OCI-LY1 (cell line): ENCODE measurements at regions not wholly inside any gene's neighbourhood (a gene's known extent, or its start where the extent isn't known, plus 50 kb on each side); places are given as distances from the start of the nearest gene placed in this dataset.

Experiments
- H2AFZ ChIP-seq: fragments of 200-600 bp; sonication (generic), shearing (Covaris generic); 2 replicates; pipeline ENCODE4 v1.6.0; 2014; ENCODE audit warnings: antibody characterized with exemption, mild to moderate bottlenecking, low read length
- H3F3A ChIP-seq: fragments of 200-600 bp; sonication (generic), shearing (Covaris generic); 2 replicates; pipeline ENCODE4 v1.6.0; 2014; ENCODE audit warnings: mild to moderate bottlenecking, antibody characterized with exemption, low read length, moderate library complexity; ENCODE audit not compliant: insufficient read depth
- H3K27ac ChIP-seq: fragments of 200-600 bp; sonication (generic); 2 replicates; pipeline ENCODE4 v1.5.1; 2014; ENCODE audit warnings: low read length, mixed run types, mild to moderate bottlenecking, low read depth; ENCODE audit not compliant: poor library complexity, severe bottlenecking
- H3K27me3 ChIP-seq: fragments of 200-600 bp; sonication (generic); 2 replicates; pipeline ENCODE4 v1.6.0; 2014; ENCODE audit warnings: antibody characterized with exemption, mild to moderate bottlenecking, low read length, moderate library complexity; ENCODE audit not compliant: insufficient read depth
- H3K36me3 ChIP-seq: fragments of 200-600 bp; sonication (generic); 2 replicates; pipeline ENCODE4 v1.6.1; 2014; ENCODE audit warnings: mild to moderate bottlenecking, antibody characterized with exemption, low read length, moderate library complexity, mixed read lengths; ENCODE audit not compliant: insufficient read depth
- H3K4me1 ChIP-seq: fragments of 200-600 bp; sonication (generic); 2 replicates; pipeline ENCODE4 v1.5.1; 2014; ENCODE audit warnings: mild to moderate bottlenecking, low read length, moderate library complexity; ENCODE audit not compliant: insufficient read depth, severe bottlenecking
- H3K4me2 ChIP-seq: fragments of 200-600 bp; sonication (generic), shearing (Covaris generic); 2 replicates; pipeline ENCODE4 v1.6.1; 2014; ENCODE audit warnings: low read length
- H3K4me3 ChIP-seq: fragments of 200-600 bp; sonication (generic); 2 replicates; pipeline ENCODE4 v1.5.1; 2014; ENCODE audit warnings: low read length, low read depth, mild to moderate bottlenecking, mixed read lengths; ENCODE audit not compliant: poor library complexity, severe bottlenecking
- H3K79me2 ChIP-seq: fragments of 200-600 bp; shearing (Covaris generic); 2 replicates; pipeline ENCODE4 v1.6.1; 2016; ENCODE audit warnings: mixed run types, low read length, mixed read lengths; ENCODE audit not compliant: insufficient read depth
- H3K9ac ChIP-seq: fragments of 200-600 bp; sonication (generic), shearing (Covaris generic); 2 replicates; pipeline ENCODE4 v1.6.1; 2014; ENCODE audit warnings: mild to moderate bottlenecking, low read length, mixed read lengths
- H3K9me2 ChIP-seq: fragments of 200-600 bp; sonication (generic), shearing (Covaris generic); 2 replicates; pipeline ENCODE4 v1.6.1; 2014; ENCODE audit warnings: low read depth, mild to moderate bottlenecking, low read length, mixed read lengths
- H3K9me3 ChIP-seq: fragments of 200-600 bp; shearing (Covaris generic); 2 replicates; pipeline ENCODE4 v1.6.1; 2014; ENCODE audit warnings: low read length, mixed read lengths
- H4K20me1 ChIP-seq: fragments of 200-600 bp; sonication (generic), shearing (Covaris generic); 2 replicates; pipeline ENCODE4 v1.6.0; 2016; ENCODE audit warnings: mild to moderate bottlenecking, low read length; ENCODE audit not compliant: insufficient read depth
- CTCF ChIP-seq: fragments of 200-600 bp; sonication (generic), shearing (Covaris generic); IDR thresholded peaks from 2 replicates; pipeline ENCODE4 v1.5.1; 2017; ENCODE audit warnings: mild to moderate bottlenecking, antibody characterized with exemption, low read length, moderate library complexity, mixed read lengths
- EZH2 ChIP-seq: fragments of 200-600 bp; sonication (generic), shearing (Covaris generic); IDR thresholded peaks from 2 replicates; pipeline ENCODE4 v1.8.0; 2017; ENCODE audit warnings: borderline replicate concordance, mixed run types, mild to moderate bottlenecking, antibody characterized with exemption, low read length, moderate library complexity, mixed read lengths

DNA sequence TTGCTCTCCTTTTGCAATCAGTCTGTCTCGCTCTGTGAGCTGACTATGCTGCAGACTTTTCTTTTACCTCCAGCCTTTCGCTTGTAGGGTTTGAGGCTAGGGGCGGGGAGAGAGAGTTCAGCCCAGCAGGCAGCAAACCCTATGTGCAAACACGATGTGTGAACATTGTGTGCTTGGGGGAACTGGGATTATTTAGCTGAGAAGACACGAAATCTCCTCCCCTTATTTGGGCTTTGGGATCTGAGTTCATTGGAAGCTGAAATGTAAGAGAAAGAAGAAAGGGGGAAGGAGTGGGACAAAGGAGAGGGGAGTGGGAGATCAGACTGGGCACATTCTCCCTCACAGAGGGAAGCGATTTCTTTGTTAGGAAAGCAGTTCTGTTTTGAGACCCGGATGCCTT, 189.6 kb upstream of the TNP1 start:
- no peaks in the 10 kb centered on the region for H3K9me2 ChIP-seq
- H4K20me1 ChIP-seq = no peaks in the 10 kb centered on the region
- no peaks in the 10 kb centered on the region for H3F3A ChIP-seq
- H3K27me3 ChIP-seq = no peaks in the 10 kb centered on the region
- H3K9me3 ChIP-seq = no peaks in the 10 kb centered on the region
- no peak overlapping the region for H3K4me3 ChIP-seq
- TF ChIP-seq CTCF (no peak), EZH2 (no peak)
- no peak overlapping the region for H3K27ac ChIP-seq
- H3K4me2 ChIP-seq = no peak overlapping the region
- H2AFZ ChIP-seq = no peak overlapping the region
- H3K36me3 ChIP-seq = no peaks in the 10 kb centered on the region
- no peaks in the 10 kb centered on the region for H3K4me1 ChIP-seq
- H3K9ac ChIP-seq = no peak overlapping the region
- no peaks in the 10 kb centered on the region for H3K79me2 ChIP-seq

DNA sequence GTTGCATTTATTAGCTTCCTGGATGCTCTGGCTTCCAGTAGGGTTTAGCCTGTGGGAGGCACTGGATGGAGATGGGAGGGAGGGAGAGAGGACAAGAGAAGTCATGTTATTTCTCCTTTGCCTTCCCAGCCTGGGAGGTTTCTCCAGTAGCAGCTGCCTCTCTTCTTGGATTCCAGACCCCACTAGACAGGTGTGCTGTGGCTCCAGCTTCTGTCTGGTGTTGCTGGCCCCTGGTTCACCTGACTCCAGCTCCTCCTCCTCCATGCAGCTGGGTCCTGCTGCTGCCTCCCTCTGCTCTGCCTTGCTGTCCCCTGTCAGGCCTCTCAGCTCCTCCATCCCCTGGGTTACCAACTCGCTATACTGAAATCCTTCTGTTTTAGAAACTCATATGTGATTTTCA, 188.9 kb upstream of the TNP1 start:
- no peaks in the 10 kb centered on the region for H3K9me2 ChIP-seq
- no peaks in the 10 kb centered on the region for H3K9me3 ChIP-seq
- no peak overlapping the region for H3K9ac ChIP-seq
- H2AFZ ChIP-seq = no peak overlapping the region
- no peaks in the 10 kb centered on the region for H3K27me3 ChIP-seq
- no peak for TF ChIP-seq CTCF
- no peak for TF ChIP-seq EZH2
- no peaks in the 10 kb centered on the region for H3K4me1 ChIP-seq
- H3F3A ChIP-seq = no peaks in the 10 kb centered on the region
- H3K79me2 ChIP-seq = no peaks in the 10 kb centered on the region
- H3K4me3 ChIP-seq = no peak overlapping the region
- no peak overlapping the region for H3K27ac ChIP-seq
- H3K4me2 ChIP-seq = no peak overlapping the region
- H3K36me3 ChIP-seq = no peaks in the 10 kb centered on the region
- H4K20me1 ChIP-seq = no peaks in the 10 kb centered on the region

DNA sequence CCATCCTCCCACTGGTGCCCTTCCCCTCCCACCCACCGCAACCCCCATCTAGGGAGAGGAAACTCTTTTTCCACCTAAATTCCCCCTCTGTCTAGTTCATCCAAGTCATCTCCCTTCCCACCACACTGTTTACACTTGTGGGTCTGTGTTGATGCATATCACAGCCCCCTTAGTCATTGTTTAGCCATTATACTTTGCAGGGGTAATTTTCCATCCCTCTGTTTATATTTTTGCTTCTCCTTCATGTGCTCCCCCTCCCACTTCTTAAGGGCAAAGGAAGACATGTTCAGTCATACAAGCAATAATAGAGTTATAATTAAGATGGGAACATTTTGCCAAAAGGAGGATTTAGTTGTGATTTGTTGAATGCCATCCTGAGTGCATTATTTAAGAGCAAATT, 187.8 kb upstream of the TNP1 start:
- Histone ChIP-seq H4K20me1 (no peaks in the 10 kb centered on the region), H3K4me1 (no peaks in the 10 kb centered on the region), H3K27me3 (no peaks in the 10 kb centered on the region), H3F3A (no peaks in the 10 kb centered on the region), H3K79me2 (no peaks in the 10 kb centered on the region), H3K9me2 (no peaks in the 10 kb centered on the region), H3K4me3 (no peak overlapping the region), H3K27ac (no peak overlapping the region), H2AFZ (no peak overlapping the region), H3K9ac (no peak overlapping the region), H3K4me2 (no peak overlapping the region), H3K36me3 (no peaks in the 10 kb centered on the region), H3K9me3 (no peaks in the 10 kb centered on the region)
- TF ChIP-seq EZH2 (no peak), CTCF (no peak)
